ENCODE measurements at regions not wholly inside any gene's neighbourhood (a gene's known extent, or its start where the extent isn't known, plus 50 kb on each side); places are given as distances from the start of the nearest gene placed in this dataset.
"Not testable (repeated sequence)": the region's sequence is repeated elsewhere in the genome, so short reads cannot be mapped to it uniquely, and the experiment has no call there.

DNA sequence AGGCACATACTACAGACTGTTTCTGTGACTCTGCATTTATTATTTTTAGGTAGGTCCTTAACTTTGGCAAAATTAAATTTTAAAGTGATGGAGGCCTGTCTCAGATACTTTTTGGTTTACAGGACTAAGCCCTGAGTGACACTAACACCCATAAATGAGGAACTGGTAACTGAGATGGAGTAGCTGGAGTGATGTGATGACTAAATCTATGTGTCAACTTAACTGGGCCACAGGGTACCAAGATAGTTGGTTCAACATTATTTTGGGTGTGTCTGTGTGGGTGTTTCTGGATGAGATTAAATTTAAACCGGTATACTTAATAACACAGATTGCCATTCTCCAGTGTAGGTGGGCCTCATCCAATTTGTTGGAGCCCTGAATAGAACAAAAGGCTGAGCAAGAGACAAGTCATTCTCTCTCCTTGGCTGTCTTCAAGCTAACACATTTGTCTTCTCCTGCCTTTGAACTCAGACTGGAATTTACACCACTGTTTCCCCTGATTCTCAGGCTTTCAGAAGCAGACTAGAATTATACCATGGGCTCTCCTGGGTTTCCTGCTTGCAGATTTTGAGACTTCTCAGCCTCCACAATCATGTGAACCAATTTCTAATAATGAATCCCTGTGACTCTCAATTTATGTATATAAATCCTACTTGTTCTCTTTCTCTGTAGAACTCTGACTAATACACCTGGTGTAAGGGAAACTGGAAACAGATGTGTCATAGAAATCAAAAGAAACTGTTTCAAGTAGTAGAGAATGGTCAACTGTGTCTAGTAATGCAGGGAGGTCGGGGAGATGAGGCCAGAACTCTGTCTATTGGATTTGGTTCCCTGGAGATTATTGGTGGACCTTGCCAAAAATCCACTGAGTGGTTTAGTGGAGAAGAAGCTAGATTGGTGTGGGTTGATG lies 579.2 kb downstream of the EPM2A start:
- TF ChIP-seq, protein P1, sequence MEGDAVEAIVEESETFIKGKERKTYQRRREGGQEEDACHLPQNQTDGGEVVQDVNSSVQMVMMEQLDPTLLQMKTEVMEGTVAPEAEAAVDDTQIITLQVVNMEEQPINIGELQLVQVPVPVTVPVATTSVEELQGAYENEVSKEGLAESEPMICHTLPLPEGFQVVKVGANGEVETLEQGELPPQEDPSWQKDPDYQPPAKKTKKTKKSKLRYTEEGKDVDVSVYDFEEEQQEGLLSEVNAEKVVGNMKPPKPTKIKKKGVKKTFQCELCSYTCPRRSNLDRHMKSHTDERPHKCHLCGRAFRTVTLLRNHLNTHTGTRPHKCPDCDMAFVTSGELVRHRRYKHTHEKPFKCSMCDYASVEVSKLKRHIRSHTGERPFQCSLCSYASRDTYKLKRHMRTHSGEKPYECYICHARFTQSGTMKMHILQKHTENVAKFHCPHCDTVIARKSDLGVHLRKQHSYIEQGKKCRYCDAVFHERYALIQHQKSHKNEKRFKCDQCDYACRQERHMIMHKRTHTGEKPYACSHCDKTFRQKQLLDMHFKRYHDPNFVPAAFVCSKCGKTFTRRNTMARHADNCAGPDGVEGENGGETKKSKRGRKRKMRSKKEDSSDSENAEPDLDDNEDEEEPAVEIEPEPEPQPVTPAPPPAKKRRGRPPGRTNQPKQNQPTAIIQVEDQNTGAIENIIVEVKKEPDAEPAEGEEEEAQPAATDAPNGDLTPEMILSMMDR (conservative IDR thresholded peaks at IDR 0.05; ENCODE audit: low read depth, low read length): no peak
- DNase-seq (ENCODE audit: low read depth): no peak
- no peak overlapping the region for H3K4me3 ChIP-seq (ENCODE audit: low read depth, low read length)

DNA sequence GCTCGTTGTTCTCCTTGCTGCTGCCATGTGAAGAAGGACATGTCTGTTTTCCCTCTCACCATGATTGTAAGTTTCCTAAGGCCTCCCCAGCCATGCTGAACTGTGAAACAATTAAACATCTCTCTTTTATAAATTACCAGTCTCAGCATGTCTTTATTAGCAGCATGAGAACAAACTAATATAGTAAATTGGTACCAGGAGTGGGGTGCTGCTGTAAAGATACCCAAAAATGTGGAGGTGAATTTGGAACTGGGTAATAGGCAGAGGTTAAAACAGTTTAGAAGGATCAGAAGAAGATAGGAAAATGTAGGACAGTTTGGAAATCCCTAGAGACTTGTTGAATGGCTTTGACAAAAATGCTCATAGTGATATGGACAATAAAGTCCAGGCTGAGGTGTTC lies 576.7 kb downstream of the EPM2A start:
- not testable (repeated sequence) for H3K4me3 ChIP-seq (ENCODE audit: low read depth, low read length); DNase-seq (ENCODE audit: low read depth)

DNA sequence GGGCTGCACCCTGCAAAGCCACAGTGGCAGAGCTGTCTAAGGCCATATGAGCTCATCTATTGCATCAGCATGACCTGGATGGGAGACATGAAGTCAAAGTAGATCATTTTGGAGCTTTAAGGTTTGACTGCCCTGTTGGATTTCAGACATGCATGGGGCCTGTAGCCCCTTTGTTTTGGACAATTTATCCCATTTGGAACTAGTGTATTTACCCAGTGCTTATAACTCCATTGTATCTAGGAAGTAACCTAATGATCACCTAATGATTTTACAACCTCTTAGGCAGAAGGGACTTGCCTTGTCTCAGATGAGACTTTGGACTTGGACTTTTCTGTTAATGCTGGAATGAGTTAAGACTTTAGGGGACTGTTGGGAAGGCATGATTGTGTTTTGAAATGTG lies 575.4 kb downstream of the EPM2A start:
- no peak for DNase-seq (ENCODE audit: low read depth)
- TF ChIP-seq, protein P1 (conservative IDR thresholded peaks at IDR 0.05; ENCODE audit: low read depth, low read length): no peak
- H3K4me3 ChIP-seq (ENCODE audit: low read depth, low read length): no peak overlapping the region

DNA sequence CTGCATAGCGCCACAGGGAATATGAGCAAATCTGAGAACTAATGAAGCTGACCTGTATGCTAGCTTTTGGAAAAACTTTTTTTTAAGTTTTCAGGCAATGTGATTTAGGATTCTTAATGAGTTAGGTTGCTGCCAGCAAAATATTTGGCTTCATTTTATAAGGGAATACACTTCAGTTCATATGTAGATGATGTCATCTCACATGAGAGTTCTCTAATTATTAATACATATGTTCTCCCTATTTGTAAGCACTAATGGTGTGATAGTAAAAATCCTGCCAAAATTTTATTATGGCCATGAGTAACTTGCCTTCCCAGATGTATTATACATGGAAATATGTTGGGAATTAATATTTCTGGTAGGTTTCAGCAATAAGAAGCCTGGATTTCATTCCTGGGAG lies 573.8 kb downstream of the EPM2A start:
- H3K4me3 ChIP-seq (ENCODE audit: low read depth, low read length): no peak overlapping the region
- TF ChIP-seq, protein P1 (conservative IDR thresholded peaks at IDR 0.05; ENCODE audit: low read depth, low read length): no peak
- no peak for DNase-seq (ENCODE audit: low read depth)

DNA sequence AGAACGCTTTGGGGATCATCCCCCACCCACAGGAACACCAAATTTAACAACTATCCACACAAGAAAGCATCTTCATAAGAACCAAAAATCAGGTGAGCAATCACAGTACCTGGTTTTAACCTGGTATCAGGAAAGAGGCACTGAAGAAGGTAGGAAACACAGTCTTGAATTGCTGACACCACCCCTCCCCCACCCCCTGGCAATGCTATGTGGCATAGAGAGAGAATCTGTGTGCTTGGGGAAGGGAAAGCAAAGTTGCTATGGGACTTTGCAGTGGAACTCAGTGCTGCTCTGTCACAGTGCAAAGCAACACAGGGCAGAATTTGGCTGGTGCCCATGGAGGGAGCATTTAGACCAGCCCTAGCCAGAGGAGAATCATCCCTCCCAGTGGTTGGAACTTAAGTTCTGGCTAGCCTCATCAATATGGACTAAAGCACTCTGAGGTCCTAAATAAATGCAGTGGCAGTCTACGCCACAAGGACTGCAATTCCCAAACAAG lies 565.5 kb downstream of the EPM2A start:
- no peak for DNase-seq (ENCODE audit: low read depth)
- TF ChIP-seq, protein P1 (conservative IDR thresholded peaks at IDR 0.05; ENCODE audit: low read depth, low read length): no peak

DNA sequence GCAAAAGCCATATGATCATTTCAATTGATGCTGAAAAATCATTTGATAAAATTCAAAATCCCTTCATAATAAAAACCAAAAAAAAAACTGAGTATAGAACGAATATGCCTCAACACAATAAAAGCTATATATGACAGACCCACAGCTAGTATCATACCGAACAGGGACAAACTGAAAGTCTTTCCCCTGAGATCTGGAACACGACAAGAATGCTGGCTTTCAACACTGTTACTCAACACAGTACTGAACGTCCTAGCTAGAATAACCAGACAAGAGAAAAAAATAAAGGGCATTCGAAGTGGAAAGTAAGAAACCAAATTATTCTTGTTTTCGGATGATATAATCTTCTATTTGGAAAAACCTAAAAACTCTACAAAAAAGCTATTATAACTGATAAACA lies 559.9 kb downstream of the EPM2A start:
- H3K4me3 ChIP-seq (ENCODE audit: low read depth, low read length): no peak overlapping the region
- DNase-seq (ENCODE audit: low read depth): no peak
- TF ChIP-seq, protein P1 (conservative IDR thresholded peaks at IDR 0.05; ENCODE audit: low read depth, low read length): no peak

More for the DNA sequence above, 565.5 kb downstream of the EPM2A start:
- H3K4me3 ChIP-seq (ENCODE audit: low read depth, low read length): no peak overlapping the region

DNA sequence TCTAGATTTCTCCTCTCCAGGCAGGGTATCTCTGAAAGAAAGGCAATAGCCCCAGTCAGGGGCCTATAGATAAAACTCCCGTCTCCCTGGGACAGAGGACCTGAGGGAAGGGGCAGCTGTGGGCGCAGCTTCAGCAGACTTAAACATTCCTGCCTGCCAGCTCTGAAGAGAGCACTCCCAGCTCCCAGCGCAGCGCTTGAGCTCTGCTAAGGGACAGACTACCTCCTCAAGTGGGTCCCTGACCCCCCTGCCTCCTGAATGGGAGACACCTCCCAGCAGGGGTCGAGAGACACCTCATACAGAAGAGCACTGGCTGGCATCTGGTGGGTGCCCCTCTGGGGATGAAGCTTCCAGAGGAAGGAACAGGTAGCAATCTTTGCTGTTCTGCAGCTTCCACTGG lies 556.9 kb downstream of the EPM2A start:
- DNase-seq (ENCODE audit: low read depth): no peak
- TF ChIP-seq, protein P1 (conservative IDR thresholded peaks at IDR 0.05; ENCODE audit: low read depth, low read length): no peak
- no peak overlapping the region for H3K4me3 ChIP-seq (ENCODE audit: low read depth, low read length)

Measured in choroid plexus epithelial cell (primary cell).